NCI-H1105 (cell line): ENCODE measurements at regions not wholly inside any gene's neighbourhood (a gene's known extent, or its start where the extent isn't known, plus 50 kb on each side); places are given as distances from the start of the nearest gene placed in this dataset.

Experiments used
- DNase-seq: peaks from one replicate; lab custom pipeline; 2025; lab: John Stamatoyannopoulos, UW

DNA sequence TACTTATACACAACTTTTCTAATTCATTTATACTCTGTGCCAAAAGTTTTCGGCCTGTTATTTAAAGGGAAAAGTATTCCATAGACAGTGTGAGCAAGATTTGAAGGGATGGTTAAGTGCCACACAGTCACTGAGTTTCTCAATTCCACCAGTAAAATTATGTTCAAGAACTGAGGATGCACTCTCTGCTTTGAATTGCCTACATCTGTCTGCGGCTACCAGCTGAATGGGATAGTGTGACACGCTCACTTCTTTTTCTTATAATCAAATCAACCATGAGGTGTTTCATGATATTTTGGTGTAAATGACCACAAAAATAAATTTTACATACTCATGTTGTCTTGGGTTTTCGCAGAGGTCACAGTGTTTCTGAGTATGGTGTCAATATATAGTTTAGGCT lies 218.4 kb upstream of the TMEM161B start:
- no peak for DNase-seq

DNA sequence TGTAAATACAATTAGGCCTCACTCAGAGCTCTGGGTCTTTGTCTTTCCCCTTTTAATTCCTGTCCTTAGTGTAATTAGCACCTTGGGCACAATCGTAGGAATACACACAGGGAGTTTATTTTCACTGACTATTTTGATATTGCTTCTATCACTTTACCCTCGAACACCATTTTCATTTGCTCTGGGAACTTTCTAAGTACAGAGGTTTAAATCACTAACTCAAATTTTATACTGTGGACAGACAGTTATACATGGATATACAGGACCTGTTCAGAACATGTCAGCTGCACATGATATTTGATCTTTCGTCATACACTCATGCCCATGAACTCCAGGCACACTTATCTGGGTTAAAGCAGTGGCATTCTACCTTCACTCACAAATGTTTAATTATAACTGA lies 217.8 kb upstream of the TMEM161B start:
- DNase-seq: no peak

DNA sequence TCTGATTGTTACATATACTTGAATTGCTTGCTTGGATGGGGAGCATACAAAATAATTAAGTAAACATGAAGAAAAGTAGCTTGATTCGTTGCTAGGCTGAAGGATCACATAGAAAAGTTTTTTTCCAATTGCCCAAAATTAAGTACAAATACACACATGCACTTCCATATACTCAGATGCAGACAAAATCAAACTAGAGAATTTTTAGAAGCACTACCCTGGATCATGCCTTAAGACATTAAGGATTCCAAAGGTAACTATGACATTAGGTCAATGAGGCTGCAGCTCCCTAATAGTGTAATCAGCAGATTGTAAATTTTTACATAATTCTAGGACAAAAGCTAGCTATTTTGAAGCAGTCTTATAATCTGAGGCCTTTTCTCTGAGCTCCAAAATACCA lies 216.9 kb upstream of the TMEM161B start:
- no peak for DNase-seq

- no peak for DNase-seq
Measured at GRCh38 chr5:88483964-88484672, 215.5 kb upstream of the TMEM161B start.

GRCh38 chr5:88480801-88481499 lies 212.3 kb upstream of the TMEM161B start:
- DNase-seq: no peak

DNA sequence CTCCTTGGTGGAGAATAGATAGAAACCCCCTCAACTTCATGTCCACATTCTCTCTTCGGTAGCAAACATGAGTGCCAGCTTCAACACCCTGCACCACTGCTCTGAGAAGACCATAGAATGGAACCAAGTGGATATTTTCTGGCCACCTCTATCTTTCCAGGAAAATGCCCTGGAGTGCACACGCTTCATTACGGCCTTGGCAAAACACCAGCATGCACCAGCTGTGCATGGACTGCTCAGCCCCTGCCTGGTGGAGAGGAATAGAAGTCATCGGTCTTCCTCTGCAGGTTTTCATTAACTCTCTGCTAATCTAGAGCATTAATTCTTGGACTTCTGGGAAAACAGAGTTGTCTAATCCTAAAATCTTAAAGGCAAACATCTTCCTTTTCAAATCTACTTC lies 211.6 kb upstream of the TMEM161B start:
- DNase-seq: no peak

- DNase-seq: no peak
Measured at GRCh38 chr5:88474574-88474973, 205.9 kb upstream of the TMEM161B start.

DNA sequence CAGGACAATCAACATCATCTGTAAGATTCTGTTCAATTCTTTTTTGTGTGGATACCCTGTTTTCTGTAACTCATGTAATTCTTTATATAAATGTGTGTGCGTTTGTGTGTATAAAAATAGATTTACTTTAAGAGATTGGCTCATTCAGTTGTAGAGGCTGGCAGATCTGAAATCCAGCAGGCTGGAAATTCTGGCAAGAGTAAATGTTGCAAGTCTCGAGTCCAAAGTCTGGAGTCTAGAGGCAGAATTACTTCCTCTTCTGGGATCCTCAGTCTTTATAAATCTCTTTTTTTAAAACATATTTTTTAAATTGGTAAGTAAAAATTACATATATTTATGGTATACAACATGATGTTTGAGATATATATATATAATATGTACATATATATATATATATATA lies 202.1 kb upstream of the TMEM161B start:
- no peak for DNase-seq

- DNase-seq: no peak
Measured at GRCh38 chr5:88459971-88460370, 191.3 kb upstream of the TMEM161B start.

GRCh38 chr5:88452820-88453219 lies 184.2 kb upstream of the TMEM161B start:
- DNase-seq: no peak

GRCh38 chr5:88450239-88450638 lies 181.6 kb upstream of the TMEM161B start:
- no peak for DNase-seq

DNA sequence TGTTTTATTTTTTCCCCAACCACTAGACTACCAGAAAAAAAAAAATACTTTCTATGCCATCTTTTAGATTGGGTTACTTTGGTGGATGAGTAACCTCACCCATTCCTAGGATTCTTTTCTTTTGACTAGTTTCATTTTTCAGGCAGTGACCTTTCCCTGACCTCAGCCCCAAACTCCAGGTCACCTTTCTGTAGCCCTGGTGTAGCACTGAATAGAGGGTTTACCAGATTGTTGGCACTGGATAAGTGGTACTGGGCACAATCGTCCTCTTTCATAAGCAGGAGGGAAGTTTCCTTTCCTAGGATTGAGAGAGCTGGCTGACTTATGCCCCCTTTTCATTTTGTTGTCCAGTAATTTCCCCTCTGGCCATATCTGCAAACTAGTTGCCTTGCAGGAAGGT lies 169.4 kb upstream of the TMEM161B start:
- DNase-seq: no peak

GRCh38 chr5:88436290-88436689 lies 167.6 kb upstream of the TMEM161B start:
- DNase-seq: no peak

- DNase-seq: no peak
Measured at GRCh38 chr5:88428633-88429032, 160.0 kb upstream of the TMEM161B start.

DNA sequence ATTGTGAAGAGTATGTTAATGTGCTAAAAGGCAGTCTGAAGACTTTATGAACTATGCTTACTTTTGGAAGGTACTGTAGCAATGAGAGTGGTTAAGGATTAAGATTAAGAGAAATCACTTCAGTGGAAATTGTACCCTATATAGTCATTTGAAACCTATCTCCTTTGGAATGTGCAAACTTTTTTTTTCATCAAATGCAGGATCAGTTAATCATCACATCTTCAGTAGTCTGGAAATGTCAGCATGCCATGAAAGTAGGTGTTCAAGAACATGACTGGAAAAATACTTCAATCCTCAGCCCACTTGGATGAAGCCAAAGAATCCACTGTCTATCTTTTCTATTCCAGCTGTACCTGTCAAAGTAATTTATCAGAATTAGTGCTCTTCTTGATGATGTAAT lies 157.8 kb upstream of the TMEM161B start:
- no peak for DNase-seq

DNA sequence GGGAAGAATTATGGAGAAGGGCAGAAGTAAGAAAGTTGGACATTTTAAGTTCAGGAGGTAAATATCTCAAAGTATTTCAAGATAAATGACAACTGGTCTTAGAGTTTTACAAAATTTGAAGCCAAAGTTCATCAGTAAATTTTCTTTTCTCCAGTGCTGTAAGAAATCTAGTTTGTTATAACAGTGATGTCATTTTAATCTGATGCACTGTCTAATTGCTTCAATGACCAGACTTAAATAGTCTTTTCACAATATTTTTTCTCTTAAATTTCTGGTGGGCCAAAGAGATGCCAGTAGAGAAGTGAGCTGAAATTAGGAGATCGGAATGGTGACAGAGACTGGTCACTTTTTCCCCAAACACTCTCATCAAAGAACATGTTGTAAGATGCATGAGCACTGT lies 156.5 kb upstream of the TMEM161B start:
- no peak for DNase-seq

DNA sequence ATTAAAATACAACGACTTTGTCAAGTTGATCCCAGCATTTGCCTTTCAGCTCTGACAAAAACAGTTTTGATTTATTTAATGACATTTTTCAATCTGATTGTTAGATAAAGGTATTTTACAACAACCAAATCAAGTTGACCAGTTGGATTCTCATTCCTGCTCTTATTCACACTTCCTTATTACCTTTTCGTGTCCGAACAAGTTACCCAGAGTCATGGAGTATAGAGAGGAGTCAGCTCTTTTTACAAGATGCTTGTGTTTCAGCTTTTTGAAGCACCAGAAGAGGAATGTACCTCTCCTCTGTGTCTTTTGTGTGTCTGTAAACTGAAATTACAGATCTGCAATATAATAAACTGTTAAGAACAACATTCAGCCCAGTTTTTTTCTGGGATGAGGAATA lies 151.3 kb upstream of the TMEM161B start:
- no peak for DNase-seq

DNA sequence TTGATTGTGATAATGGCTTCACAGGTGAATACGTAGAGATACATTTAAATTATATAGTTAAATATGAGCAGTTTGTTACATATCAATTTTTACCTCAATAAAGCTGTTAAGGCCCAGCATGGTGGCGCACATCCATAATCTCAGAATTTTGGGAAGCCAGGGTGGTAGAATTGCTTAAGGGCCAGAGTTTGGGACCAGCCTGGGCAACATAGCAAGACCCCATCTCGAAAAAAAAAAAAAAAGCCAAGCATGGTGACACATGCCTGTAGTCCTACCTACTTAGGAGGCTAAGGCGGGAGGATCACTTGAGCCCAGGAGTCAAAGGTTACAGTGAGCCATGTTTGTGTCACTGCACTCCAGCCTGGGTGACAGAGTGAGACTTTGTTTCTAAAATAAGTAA lies 138.7 kb upstream of the TMEM161B start:
- DNase-seq: no peak

DNA sequence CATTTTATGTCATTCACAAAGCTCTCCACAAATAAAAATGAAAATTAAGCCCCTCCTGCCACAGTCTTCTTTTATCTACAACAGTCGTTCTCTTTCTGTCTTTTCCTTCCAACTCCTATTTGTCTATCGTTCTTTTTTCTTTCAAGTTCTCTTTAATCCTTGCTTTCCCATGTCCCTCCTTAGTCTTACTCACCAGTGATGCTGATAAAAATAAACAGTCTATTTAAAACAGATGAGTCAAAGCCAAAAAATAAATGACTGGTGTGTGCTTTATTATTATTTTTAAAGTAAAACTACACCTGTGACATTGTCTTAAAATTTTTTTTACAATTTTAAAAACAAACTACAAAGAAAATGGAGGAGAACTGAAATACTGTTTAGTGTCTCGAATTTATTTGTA lies 137.1 kb upstream of the TMEM161B start:
- no peak for DNase-seq

- no peak for DNase-seq
Measured at GRCh38 chr5:88404405-88404804, 135.8 kb upstream of the TMEM161B start.

DNA sequence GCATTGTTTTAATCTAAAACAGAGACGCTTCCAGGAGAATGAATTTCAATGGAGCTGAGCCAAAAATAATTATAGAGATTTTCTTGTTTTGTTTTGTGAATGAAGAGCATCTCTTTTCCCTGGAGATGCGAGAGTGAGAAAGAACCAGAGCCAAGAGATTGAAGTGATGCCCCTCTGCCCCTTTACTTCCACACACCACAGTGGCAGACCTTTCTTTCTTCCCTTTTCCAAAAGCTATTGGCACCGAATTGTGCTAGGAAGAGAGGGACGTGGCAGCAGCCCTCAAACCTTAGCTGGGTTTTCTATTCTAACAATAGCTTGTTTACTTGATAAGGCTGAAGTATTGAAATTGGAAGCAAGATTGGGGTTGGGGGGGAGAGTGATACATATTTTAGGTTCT lies 133.0 kb upstream of the TMEM161B start:
- no peak for DNase-seq

GRCh38 chr5:88401228-88401627 lies 132.6 kb upstream of the TMEM161B start:
- no peak for DNase-seq

- DNase-seq: no peak
Measured at GRCh38 chr5:88399561-88399960, 130.9 kb upstream of the TMEM161B start.

DNA sequence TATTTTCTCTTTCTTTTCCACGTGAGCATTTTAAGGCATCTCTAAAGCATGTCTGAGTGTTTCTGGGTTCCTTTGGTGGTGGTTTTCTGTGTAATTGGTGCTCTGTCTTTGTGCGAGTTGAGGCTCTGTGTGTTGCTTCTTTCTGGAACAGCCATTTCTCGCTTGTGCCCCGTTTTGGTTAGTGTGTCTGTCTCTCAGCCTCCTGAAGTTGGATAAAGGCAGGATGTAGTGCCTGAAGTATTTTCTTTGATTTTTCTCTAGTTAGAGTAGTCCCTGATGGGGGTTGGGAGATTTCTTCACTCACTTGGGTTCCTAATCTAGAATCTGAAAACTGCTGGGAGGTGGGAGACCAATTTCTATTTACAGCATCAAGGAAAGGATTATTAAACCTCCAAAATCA lies 129.7 kb upstream of the TMEM161B start:
- DNase-seq: no peak
